ENCODE measurements at regions not wholly inside any gene's neighbourhood (a gene's known extent, or its start where the extent isn't known, plus 50 kb on each side); places are given as distances from the start of the nearest gene placed in this dataset.

GRCh38 chr20:24185791-24186190 is 197.2 kb upstream of the GGTLC1 start:
- TF ChIP-seq CTCF (IDR thresholded peaks at IDR 0.05) (no peak), POLR2A (IDR thresholded peaks at IDR 0.05) (no peak)
